GM20000 (cell line): ENCODE measurements at regions not wholly inside any gene's neighbourhood (a gene's known extent, or its start where the extent isn't known, plus 50 kb on each side); places are given as distances from the start of the nearest gene placed in this dataset.

Source experiments
- DNase-seq: peaks from one replicate; pipeline ENCODE4 v3.0.0; 2012; ENCODE audit warnings: low spot score
- CTCF ChIP-seq: IDR thresholded peaks from 2 replicates; pipeline ENCODE4 v1.5.1; 2012; ENCODE audit warnings: mild to moderate bottlenecking, control low read depth; ENCODE audit errors: extremely low read depth, missing control alignments

GRCh38 chr4:178836865-178837264 lies 1394.6 kb upstream of the AGA start:
- DNase-seq, result no peak
- no peak for TF ChIP-seq CTCF

GRCh38 chr4:178838776-178839175 lies 1396.5 kb upstream of the AGA start:
- TF ChIP-seq CTCF, result no peak

DNA sequence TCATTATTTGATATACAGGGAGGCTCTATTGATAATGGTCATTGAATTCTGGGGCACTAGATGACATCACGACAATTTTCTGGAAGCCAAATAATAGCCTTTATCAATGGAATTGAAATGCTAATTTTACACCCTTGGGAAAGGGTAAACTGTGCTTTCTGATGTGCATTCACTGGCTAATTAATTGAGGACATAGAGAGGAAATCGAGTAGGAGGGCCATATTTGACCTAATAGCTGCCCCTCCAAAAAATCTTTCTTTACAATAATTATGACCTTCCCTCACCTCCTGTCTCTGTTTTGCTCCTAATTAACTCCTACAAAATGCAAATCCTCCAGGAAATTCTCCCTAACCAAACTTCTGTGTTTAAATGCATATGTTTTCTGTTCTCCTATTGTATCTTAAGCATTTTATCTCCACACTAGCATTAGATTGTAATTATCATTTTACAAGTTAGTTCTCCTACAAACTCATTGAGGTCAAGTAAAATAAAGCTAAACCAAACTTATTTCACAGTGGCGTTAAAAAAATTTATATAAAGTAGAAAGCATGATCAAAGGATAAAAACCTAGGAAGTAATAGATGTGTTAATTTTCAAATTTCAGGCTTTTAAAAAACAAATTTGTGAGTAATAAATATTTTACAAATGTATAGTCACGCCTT lies 1414.0 kb upstream of the AGA start:
- DNase-seq, result no peak
- no peak for TF ChIP-seq CTCF

More at GRCh38 chr4:178838776-178839175, 1396.5 kb upstream of the AGA start:
- DNase-seq, result no peak

- no peak for DNase-seq
- no peak for TF ChIP-seq CTCF
Observed at GRCh38 chr4:178871476-178871875, 1429.2 kb upstream of the AGA start.

GRCh38 chr4:178881937-178882336 lies 1439.7 kb upstream of the AGA start:
- no peak for TF ChIP-seq CTCF
- no peak for DNase-seq

DNA sequence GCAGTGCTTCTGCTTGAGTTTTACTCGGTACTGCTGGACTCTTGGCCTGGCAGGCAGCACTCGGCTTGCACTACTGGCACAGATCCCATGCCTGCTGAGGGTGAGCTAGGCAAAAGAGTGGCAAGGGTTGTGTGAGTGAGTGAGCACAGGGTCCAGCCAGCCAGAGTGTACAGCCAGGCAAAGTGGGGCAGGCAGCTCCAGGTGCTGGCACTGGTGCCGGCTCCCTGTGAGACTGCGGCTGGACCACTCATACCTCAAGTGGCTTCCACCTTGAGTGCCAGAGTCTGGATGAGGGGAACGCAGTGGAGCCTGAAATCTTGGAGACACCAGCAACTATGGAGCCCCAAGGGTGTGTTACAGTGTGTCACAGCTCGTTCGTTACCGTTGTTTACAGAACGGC lies 1451.9 kb upstream of the AGA start:
- no peak for DNase-seq
- no peak for TF ChIP-seq CTCF

DNA sequence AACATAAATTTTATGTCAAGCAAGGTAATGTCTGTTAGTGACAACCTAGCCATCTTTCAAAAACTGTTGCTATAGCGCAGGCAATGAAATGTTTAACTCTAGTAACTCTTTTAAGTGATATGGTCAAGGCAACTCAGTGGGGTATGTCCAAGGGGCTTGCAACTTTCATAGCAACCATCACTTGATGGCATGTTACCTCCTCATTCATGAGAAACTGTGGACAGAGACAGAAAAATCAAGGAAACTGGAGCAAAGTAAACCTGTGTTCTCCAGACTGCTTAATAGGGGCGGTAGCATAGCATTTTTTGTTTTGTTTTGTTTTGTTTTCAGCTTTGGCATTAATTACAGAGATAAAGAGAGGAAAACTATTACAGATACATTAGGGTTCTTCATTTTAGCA lies 1456.8 kb upstream of the AGA start:
- no peak for DNase-seq
- TF ChIP-seq CTCF, result no peak
